ENCODE measurements at regions not wholly inside any gene's neighbourhood (a gene's known extent, or its start where the extent isn't known, plus 50 kb on each side); places are given as distances from the start of the nearest gene placed in this dataset.

DNA sequence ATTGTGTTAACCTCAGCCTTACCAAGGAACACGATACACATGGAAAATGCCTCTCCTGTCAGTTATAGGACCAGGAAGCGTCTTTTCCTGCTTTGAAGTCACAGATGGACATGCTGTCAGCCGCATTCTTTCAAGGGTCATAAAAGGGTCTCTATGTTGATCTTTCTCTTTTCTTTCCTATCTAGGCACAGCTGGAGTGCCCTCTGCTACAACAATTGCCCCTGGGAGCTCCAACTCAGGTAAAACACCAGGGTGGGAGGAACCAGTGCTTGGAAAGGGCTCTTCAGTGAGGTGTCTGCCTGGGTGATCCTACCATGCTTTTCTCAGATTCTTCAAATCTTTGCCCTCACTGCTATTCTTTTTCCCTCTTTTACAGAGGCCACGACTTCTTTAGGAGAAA lies 157.4 kb upstream of the CNTN1 start:
- H3K9me3 ChIP-seq (ENCODE audit: control insufficient read depth in 4 of 4, low read length in 3 of 4) = no peaks in the 10 kb centered on the region
- H3K4me1 ChIP-seq (ENCODE audit: control insufficient read depth in 4 of 4, insufficient read depth in 4 of 4, low read length in 3 of 4) = no peaks in the 10 kb centered on the region
- no peak overlapping the region for H3K27ac ChIP-seq (ENCODE audit: low read depth in 1 of 2, low read length in 2 of 2)
- TF ChIP-seq HNF4G (IDR thresholded peaks at IDR 0.05) (no peak), RXRA (IDR thresholded peaks at IDR 0.05) (no peak), HNF4A (conservative IDR thresholded peaks at IDR 0.05) (no peak)
- no peaks in the 10 kb centered on the region for H3K36me3 ChIP-seq (ENCODE audit: control insufficient read depth in 4 of 4, insufficient read depth in 3 of 4, low read depth in 1 of 4, low read length in 3 of 4)
- H3K4me3 ChIP-seq (ENCODE audit: low read depth in 1 of 3, low read length in 3 of 3) = no peak overlapping the region
- 38% methylated on average over 4 of the region's 4 CpGs for WGBS
- DNase-seq (ENCODE audit: low spot score) = no peak
- no peaks in the 10 kb centered on the region for H3K27me3 ChIP-seq (ENCODE audit: control insufficient read depth in 4 of 4, insufficient read depth in 4 of 4, low read length in 3 of 4)
- H3K9ac ChIP-seq (ENCODE audit: low read depth in 1 of 2, low read length in 2 of 2) = no peak overlapping the region

- H3K27me3 ChIP-seq (ENCODE audit: control insufficient read depth in 4 of 4, insufficient read depth in 4 of 4, low read length in 3 of 4) = no peaks in the 10 kb centered on the region
- no peaks in the 10 kb centered on the region for H3K4me1 ChIP-seq (ENCODE audit: control insufficient read depth in 4 of 4, insufficient read depth in 4 of 4, low read length in 3 of 4)
- H3K9ac ChIP-seq (ENCODE audit: low read depth in 1 of 2, low read length in 2 of 2) = no peak overlapping the region
- no peak overlapping the region for H3K27ac ChIP-seq (ENCODE audit: low read depth in 1 of 2, low read length in 2 of 2)
- TF ChIP-seq FOXA1 (IDR thresholded peaks at IDR 0.05) (no peak), HNF4A (conservative IDR thresholded peaks at IDR 0.05) (no peak), NR2F2 (IDR thresholded peaks at IDR 0.05) (no peak), REST (IDR thresholded peaks at IDR 0.05) (no peak), RAD21 (IDR thresholded peaks at IDR 0.05) (no peak), EGR1 (IDR thresholded peaks at IDR 0.05; ENCODE audit: low read depth in 2 of 2) (no peak), HNF4G (IDR thresholded peaks at IDR 0.05) (no peak), TAF1 (conservative IDR thresholded peaks at IDR 0.05) (no peak), CTCF (IDR thresholded peaks at IDR 0.05; ENCODE audit: low read depth, low read length, missing input control) (no peak), GABPA (IDR thresholded peaks at IDR 0.05 in 1 of 2, conservative IDR thresholded peaks at IDR 0.05 in 1 of 2) (no peak), RXRA (IDR thresholded peaks at IDR 0.05) (no peak)
- TF ChIP-seq, protein P1, sequence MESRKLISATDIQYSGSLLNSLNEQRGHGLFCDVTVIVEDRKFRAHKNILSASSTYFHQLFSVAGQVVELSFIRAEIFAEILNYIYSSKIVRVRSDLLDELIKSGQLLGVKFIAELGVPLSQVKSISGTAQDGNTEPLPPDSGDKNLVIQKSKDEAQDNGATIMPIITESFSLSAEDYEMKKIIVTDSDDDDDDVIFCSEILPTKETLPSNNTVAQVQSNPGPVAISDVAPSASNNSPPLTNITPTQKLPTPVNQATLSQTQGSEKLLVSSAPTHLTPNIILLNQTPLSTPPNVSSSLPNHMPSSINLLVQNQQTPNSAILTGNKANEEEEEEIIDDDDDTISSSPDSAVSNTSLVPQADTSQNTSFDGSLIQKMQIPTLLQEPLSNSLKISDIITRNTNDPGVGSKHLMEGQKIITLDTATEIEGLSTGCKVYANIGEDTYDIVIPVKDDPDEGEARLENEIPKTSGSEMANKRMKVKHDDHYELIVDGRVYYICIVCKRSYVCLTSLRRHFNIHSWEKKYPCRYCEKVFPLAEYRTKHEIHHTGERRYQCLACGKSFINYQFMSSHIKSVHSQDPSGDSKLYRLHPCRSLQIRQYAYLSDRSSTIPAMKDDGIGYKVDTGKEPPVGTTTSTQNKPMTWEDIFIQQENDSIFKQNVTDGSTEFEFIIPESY (IDR thresholded peaks at IDR 0.05) = no peak
- no peaks in the 10 kb centered on the region for H3K36me3 ChIP-seq (ENCODE audit: control insufficient read depth in 4 of 4, insufficient read depth in 3 of 4, low read depth in 1 of 4, low read length in 3 of 4)
- DNase-seq (ENCODE audit: low spot score) = no peak
- WGBS = 86% methylated on average over 1 of the region's 1 CpG
- H3K9me3 ChIP-seq (ENCODE audit: control insufficient read depth in 4 of 4, low read length in 3 of 4) = no peaks in the 10 kb centered on the region
- H3K4me3 ChIP-seq (ENCODE audit: low read depth in 1 of 3, low read length in 3 of 3) = no peak overlapping the region
These were observed 140.8 kb upstream of the CNTN1 start for GRCh38 chr12:40551466-40551865.

Measured in liver (tissue), 8 donors.